Chondrocyte (in vitro differentiated cells): ENCODE measurements at regions not wholly inside any gene's neighbourhood (a gene's known extent, or its start where the extent isn't known, plus 50 kb on each side); places are given as distances from the start of the nearest gene placed in this dataset.

Source experiments
- DNase-seq: peaks from one replicate; pipeline ENCODE4 v3.0.0; 2021; ENCODE audit warnings: mixed read lengths, low spot score
- H3K27ac Mint-ChIP-seq: one replicate; pipeline ENCODE4 v1.8.0; 2021; ENCODE audit warnings: mild to moderate bottlenecking, moderate library complexity, mixed read lengths; ENCODE audit not compliant: unreplicated experiment
- H3K27me3 Mint-ChIP-seq: 2 replicates; pipeline ENCODE4 v1.8.0; 2021; ENCODE audit warnings: low read depth, mixed read lengths
- H3K36me3 Mint-ChIP-seq: 2 replicates; pipeline ENCODE4 v1.8.0; 2021; ENCODE audit warnings: low read depth, mixed read lengths
- H3K4me1 Mint-ChIP-seq: 2 replicates; pipeline ENCODE4 v1.8.0; 2021; ENCODE audit warnings: low read depth, mild to moderate bottlenecking, mixed read lengths
- H3K4me3 Mint-ChIP-seq: one replicate; pipeline ENCODE4 v1.8.0; 2021; ENCODE audit warnings: mild to moderate bottlenecking, moderate library complexity, mixed read lengths; ENCODE audit not compliant: unreplicated experiment
- H3K9me3 Mint-ChIP-seq: 2 replicates; pipeline ENCODE4 v1.8.0; 2021; ENCODE audit warnings: low read depth, mixed read lengths
- CTCF ChIP-seq: fragments of 200-600 bp; sonication (generic); IDR thresholded peaks from 2 replicates; pipeline ENCODE4 v1.5.0; 2021; ENCODE audit warnings: antibody characterized with exemption, mild to moderate bottlenecking, moderate library complexity

DNA sequence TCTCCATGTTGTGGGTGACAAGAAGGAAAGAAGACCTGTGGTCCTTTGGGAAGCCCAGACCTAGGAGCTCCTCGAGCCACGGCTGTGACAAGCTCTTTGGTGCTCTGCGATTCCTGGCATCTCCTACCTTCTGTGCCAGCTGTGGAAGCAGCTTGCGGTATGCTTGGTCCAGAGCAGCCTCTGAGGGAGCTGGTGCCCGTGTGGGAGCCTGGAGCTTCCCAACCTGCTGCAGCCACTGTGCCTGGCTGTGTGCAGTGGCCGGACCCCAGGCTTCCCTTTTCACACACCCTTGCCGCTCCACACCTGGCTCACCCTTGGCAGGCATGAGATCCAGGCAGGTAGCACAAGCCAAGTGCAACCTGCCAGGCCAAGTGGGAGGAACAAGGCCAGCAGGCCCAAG lies 1328.6 kb upstream of the SLC39A10 start:
- no peaks in the 10 kb centered on the region for H3K9me3 Mint-ChIP-seq
- TF ChIP-seq CTCF: no peak
- no peak overlapping the region for H3K4me3 Mint-ChIP-seq
- peaks cover 4% of the 10 kb centered on the region for H3K27me3 Mint-ChIP-seq
- no peaks in the 10 kb centered on the region for H3K4me1 Mint-ChIP-seq
- no peaks in the 10 kb centered on the region for H3K36me3 Mint-ChIP-seq
- peak; percentile 80 for DNase-seq
- no peak overlapping the region for H3K27ac Mint-ChIP-seq

GRCh38 chr2:194327196-194327888 lies 1329.7 kb upstream of the SLC39A10 start:
- Mint-ChIP-seq H3K4me3 (no peak overlapping the region), H3K9me3 (no peaks in the 10 kb centered on the region), H3K36me3 (no peaks in the 10 kb centered on the region), H3K27me3 (no peaks in the 10 kb centered on the region), H3K4me1 (no peaks in the 10 kb centered on the region), H3K27ac (no peak overlapping the region)
- no peak for TF ChIP-seq CTCF
- DNase-seq: peak; percentile 81

- no peak overlapping the region for H3K4me3 Mint-ChIP-seq
- TF ChIP-seq CTCF: no peak
- H3K36me3 Mint-ChIP-seq: no peaks in the 10 kb centered on the region
- peaks cover 2% of the 10 kb centered on the region for H3K9me3 Mint-ChIP-seq
- H3K27me3 Mint-ChIP-seq: no peaks in the 10 kb centered on the region
- no peak for DNase-seq
- no peak overlapping the region for H3K27ac Mint-ChIP-seq
- H3K4me1 Mint-ChIP-seq: no peaks in the 10 kb centered on the region
Measured at GRCh38 chr2:194323740-194324139, 1333.3 kb upstream of the SLC39A10 start.

GRCh38 chr2:194320520-194320919 lies 1336.5 kb upstream of the SLC39A10 start:
- Mint-ChIP-seq H3K4me1 (no peaks in the 10 kb centered on the region), H3K36me3 (no peaks in the 10 kb centered on the region), H3K27ac (no peak overlapping the region), H3K4me3 (no peak overlapping the region), H3K9me3 (peaks cover 2% of the 10 kb centered on the region), H3K27me3 (no peaks in the 10 kb centered on the region)
- TF ChIP-seq CTCF: no peak
- no peak for DNase-seq

DNA sequence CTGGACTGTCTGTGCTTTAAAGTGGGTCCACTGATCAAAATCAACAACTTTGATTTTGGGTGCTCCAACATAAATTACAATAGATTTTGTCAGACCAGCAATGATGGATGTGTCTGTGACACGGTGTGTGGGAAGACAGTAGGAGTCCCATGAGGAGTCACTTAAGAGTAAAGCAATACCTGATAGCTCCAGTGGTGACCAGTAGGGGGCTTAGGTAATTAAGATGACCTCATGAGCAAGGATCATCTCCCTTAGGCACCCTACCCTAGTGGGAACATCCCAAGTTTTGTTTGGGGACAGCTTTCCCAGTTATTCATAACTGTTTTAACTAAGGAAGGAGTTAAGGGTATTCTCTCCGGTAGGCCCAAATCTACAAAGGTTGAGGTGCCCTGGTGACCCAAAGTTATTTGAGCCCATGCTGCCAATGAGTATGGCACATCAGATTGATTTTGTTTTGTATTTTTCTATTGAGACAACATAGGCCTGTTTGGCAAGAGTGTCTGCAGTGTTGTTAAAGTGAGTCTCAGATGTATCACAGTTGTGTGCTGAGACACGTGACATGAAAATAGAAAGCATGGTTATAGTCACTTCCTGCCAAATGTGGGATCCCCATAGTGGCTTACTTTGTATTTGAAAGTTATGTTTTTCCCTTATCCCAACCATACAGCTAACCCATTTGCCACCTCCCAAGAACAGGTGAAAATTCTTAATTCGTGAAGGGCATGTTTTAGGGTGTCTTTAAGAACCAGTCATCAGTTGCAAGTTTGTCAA lies 1337.6 kb upstream of the SLC39A10 start:
- no peaks in the 10 kb centered on the region for H3K27me3 Mint-ChIP-seq
- H3K4me3 Mint-ChIP-seq: no peak overlapping the region
- peaks cover 2% of the 10 kb centered on the region for H3K9me3 Mint-ChIP-seq
- no peak for DNase-seq
- TF ChIP-seq CTCF: peak; percentile 21
- no peaks in the 10 kb centered on the region for H3K36me3 Mint-ChIP-seq
- H3K27ac Mint-ChIP-seq: no peak overlapping the region
- no peaks in the 10 kb centered on the region for H3K4me1 Mint-ChIP-seq
